DOHH2 (cell line): ENCODE measurements at regions not wholly inside any gene's neighbourhood (a gene's known extent, or its start where the extent isn't known, plus 50 kb on each side); places are given as distances from the start of the nearest gene placed in this dataset.

ENCODE experiments used
- EZH2phosphoT487 ChIP-seq: fragments of 200-600 bp; sonication (generic); IDR thresholded peaks from 2 replicates; pipeline ENCODE4 v1.6.1; 2017; ENCODE audit warnings: borderline replicate concordance, mild to moderate bottlenecking, antibody characterized with exemption, low read length, moderate library complexity, mixed read lengths
- TF ChIP-seq, protein P1 (sequence below): fragments of 200-600 bp; sonication (generic); IDR thresholded peaks from one replicate; pipeline ENCODE4 v1.5.1; 2014; ENCODE audit warnings: antibody characterized with exemption, mild to moderate bottlenecking, low read depth, low read length; ENCODE audit not compliant: poor library complexity, severe bottlenecking

- TF ChIP-seq, protein P1, sequence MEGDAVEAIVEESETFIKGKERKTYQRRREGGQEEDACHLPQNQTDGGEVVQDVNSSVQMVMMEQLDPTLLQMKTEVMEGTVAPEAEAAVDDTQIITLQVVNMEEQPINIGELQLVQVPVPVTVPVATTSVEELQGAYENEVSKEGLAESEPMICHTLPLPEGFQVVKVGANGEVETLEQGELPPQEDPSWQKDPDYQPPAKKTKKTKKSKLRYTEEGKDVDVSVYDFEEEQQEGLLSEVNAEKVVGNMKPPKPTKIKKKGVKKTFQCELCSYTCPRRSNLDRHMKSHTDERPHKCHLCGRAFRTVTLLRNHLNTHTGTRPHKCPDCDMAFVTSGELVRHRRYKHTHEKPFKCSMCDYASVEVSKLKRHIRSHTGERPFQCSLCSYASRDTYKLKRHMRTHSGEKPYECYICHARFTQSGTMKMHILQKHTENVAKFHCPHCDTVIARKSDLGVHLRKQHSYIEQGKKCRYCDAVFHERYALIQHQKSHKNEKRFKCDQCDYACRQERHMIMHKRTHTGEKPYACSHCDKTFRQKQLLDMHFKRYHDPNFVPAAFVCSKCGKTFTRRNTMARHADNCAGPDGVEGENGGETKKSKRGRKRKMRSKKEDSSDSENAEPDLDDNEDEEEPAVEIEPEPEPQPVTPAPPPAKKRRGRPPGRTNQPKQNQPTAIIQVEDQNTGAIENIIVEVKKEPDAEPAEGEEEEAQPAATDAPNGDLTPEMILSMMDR = no peak
- no peak for TF ChIP-seq EZH2phosphoT487
These were observed 334.6 kb upstream of the IRX1 start for GRCh38 chr5:3261081-3261480.
